NCI-H2196 (cell line): ENCODE measurements at regions not wholly inside any gene's neighbourhood (a gene's known extent, or its start where the extent isn't known, plus 50 kb on each side); places are given as distances from the start of the nearest gene placed in this dataset.

Experiments used
- DNase-seq: peaks from one replicate; lab custom pipeline; 2025; ENCODE audit not compliant: unreplicated experiment; lab: John Stamatoyannopoulos, UW

DNA sequence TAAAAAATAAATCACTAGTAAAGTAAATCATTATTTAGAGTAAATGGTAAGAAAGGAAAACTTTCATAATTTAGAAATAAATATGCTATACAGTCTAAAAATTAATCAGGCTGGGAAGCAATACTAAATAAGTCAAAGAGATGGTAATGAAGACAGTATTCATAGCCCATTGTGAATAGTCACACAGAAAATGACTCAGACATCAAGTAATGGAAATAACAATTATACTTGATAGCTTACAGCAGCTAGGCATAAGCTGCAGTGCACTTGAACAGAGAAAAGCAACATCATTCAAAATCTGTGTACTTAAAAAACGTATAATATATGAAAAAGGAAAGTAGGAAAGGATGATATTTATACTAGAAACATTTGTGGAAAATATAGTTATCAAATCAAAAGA is 642.5 kb upstream of the GNPDA2 start:
- no peak for DNase-seq

DNA sequence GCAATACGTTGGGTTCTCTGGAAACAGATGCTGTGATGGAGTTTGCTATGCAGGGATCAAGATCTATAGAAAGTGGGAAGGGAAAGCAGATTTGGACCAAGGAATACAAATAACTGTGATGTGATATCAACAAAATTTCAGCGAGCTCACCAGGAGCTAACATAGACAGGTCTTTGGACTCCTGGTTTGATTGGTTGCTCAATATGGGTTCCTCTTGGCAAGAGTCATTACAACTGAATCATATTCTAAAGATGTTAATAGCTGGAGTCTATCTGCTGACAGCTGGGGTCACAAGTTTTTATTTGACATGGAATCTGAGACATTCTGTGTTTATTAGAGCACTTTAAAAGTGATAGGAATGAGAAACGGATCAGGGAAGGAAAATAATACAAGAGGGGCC is 637.6 kb upstream of the GNPDA2 start:
- DNase-seq = no peak

DNA sequence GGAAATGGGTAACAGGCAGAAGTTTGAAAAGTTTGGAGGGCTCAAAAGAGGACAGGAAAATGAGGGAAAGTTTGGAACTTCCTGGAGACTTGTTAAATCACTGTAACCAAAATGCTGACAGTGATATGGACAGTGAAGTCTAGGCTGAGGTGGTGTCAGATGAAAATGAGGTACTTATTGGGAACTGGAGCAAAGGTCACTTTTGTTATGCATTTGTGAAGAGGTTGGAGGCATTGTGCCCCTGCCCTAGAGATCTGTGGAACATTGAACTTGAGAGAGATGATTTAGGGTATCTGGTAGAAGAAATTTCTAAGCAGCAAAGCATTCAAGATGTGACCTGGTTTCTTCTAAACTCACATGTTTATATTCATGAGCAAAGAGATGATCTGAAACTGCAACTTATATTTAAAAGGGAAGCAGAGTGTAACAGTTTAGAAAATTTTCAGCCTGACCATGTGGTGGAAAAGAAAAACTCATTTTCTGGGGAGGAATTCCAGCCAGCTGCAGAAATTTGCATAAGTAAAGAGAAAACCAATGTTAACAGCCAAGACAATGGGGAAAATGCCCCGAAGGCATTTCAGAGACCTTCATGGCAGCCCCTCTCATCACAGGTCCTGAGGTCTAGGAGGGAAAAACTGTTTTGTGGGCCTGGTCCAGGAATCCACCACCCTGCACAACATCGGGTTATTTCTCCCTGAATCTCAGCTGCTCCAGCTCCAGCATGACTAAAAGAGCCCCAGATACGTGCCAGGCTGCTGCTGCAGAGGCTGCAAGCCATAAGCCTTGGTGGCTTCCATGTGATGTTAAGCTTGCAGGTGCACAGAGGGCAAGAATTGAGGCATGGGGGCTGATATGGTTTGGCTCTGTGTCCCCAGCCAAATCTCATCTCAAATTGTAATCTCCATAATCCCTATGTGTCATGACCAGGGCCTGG is 632.5 kb upstream of the GNPDA2 start:
- DNase-seq = no peak

- no peak for DNase-seq
Measured at GRCh38 chr4:45353161-45353560, 626.8 kb upstream of the GNPDA2 start.

DNA sequence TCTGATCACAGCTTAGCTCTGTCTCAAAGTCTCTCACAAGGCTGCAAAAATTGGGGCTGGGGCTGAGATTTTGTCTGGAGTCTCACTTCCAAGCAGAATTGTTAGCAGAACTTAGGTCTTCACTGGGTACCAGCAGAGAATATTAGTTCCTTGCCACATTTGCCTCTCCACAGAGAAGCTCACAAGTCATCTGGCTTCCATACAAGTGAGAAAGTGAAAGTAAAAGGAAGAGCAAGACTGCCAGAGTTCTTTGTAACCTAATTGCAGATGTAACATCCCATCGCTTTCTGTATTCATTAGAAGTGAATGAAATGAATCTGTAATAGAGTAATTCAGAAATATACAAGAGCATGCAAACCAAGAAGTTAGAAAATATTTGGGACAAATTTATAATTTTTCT is 624.1 kb upstream of the GNPDA2 start:
- DNase-seq = peak; percentile 1

- DNase-seq = no peak
Measured at GRCh38 chr4:45349859-45350258, 623.5 kb upstream of the GNPDA2 start.

- no peak for DNase-seq
Measured at GRCh38 chr4:45346816-45347435, 620.6 kb upstream of the GNPDA2 start.

GRCh38 chr4:45345558-45345957 is 619.2 kb upstream of the GNPDA2 start:
- no peak for DNase-seq

DNA sequence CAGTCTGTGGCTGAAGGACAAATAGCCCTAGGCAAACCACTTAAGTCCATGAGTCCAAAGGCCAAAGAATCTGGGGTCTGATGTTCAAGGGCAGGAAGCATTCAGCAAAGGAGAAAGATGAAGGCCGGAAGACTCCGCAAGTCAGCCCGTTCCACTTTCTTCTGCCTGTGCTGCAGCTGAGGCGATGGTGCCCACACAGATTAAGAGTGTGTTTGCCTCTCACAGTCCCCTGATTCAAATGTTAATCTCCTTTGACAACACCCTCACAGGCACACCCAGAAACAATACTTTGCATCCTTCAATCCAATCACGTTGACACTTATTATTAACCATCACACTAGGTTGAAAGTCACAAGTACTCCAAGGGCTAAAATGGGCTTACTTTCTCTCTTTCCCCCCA is 605.4 kb upstream of the GNPDA2 start:
- DNase-seq = no peak

GRCh38 chr4:45327544-45327943 is 601.2 kb upstream of the GNPDA2 start:
- DNase-seq = no peak

- no peak for DNase-seq
Measured at GRCh38 chr4:45324455-45325417, 598.4 kb upstream of the GNPDA2 start.

DNA sequence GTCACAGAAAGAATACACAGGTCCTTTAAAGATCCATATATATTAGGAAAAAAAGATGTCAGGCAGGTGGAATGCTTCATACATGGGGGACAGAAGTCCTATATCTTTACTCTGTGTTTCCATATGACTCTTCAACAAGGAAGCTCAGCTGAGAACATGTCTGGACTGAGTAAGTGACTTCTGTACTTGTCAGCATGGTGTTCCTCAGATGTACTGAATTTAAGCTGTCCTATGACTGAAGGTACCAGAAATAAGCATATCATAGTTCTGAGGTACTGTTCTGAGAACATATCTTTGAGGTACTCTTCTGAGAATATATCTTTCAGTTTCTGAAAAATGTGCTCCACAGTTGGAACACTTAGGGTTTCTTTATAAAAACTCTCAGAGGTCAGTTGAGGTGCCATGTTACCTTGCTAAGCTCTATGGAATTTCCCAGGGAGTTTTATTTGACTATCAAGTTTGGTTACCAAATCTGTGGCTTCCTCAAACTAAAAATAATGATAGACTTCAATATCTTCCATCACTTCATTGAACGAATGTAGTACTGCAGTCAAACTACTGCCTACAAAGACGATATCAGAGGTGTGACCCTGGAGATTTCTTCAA is 597.2 kb upstream of the GNPDA2 start:
- no peak for DNase-seq

- DNase-seq = no peak
Measured at GRCh38 chr4:45317739-45318138, 591.4 kb upstream of the GNPDA2 start.

DNA sequence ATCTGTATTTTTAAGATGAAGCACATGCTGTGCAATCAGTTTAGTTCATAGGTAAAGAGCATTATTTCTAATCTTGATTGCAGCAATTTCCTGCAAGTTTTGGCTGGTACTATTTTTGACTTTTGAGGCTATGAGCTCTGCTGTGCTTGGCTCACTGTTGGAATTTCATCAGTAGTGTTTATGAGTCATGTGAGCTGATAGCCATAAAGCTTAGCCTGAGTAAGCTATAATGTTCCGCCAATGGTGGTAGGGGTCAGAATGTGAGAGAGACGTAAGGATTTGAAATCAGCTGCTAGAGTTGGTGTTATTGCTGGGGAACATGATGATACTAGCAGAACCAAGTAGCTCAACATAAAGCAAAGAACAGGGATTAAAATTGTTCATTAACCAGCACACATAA is 590.9 kb upstream of the GNPDA2 start:
- no peak for DNase-seq

DNA sequence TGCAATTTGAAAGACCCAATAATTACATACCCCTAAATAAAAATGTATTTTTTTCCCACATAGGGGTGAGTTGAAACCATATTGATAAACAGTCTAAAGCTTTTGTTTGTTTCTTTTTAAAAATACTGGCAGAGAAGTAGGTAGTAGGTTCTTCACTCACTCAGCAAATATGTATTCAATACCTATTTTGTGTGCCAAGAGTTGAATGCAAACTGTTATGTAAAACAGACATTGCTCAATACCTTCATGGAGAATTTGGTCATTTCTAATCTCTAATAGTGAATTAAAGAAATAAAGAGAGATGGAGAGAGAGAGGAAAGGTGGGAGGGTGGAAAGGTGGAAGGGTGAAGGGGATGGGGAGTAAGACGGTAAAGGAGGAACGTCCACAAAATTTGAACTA is 589.9 kb upstream of the GNPDA2 start:
- no peak for DNase-seq

DNA sequence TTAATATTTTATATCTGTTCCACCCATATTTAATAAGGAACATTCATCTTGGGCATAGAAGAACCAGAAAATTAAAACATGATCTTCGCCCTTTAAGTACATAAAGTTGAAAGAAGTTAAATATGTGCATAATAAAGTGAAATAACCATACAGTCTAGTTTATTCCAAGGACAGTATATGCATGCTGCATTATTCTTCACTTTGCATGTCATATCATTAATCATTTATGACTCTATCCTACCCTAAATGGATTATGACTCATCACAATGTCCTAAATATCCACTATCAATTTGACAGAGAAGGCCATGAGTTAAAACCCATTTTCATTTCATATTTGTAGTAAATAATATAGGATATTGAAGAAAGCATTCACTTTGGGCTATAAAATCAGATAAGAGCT is 576.5 kb upstream of the GNPDA2 start:
- no peak for DNase-seq

DNA sequence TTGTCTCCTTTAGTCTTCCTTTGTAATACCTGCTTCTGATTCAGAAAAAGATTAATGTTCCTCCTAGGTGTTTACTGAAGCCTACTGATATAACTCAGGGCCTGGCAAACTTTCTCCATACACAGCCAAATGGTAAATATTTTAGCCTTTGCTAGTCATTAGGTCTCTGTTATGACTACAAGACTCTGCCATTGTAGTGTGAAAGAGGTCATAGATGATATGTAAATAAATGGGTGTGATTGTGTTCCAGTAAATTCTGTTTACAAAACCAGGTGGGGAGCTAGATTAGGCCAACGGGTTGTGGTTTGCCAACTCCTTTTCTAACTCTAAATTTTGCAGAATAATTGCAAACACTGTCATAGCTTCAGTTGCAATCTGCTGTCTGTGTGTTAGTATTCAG is 568.1 kb upstream of the GNPDA2 start:
- no peak for DNase-seq

GRCh38 chr4:45293335-45293734 is 567.0 kb upstream of the GNPDA2 start:
- no peak for DNase-seq

- no peak for DNase-seq
Measured at GRCh38 chr4:45292844-45293243, 566.5 kb upstream of the GNPDA2 start.

DNA sequence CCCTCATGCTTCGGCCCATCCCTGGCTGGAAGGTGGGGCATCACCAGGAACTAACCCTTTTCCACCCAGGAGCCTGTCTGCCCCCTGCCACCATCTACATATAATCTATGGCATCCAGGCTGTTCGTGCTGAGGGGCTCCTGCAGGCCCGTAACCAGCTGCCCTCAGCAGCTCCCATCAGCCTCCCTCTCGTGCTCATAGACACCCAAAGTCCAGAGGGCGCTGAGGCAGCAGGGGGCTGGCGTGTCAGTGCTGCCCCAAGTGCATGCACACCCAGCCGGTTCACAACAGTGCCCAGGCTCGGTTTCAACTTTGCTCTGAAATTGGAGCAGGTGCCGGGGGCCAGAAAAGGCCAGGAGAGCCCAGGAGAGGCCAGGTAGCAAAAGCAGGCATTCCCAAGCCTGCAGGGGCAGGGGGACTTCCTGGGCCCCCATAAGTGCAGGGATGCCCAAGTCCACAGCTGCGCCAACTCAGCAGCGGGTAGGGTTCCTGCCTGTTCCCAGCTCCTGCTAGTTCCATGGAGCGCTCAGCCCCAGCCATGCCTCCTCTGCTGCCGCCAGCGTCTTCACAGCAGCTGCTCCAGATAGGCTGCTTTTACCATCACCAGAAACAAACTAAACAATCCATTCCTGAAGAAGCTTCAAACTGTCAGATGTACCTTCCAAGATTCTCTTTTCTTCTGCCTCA is 558.2 kb upstream of the GNPDA2 start:
- no peak for DNase-seq
